ENCODE measurements at regions not wholly inside any gene's neighbourhood (a gene's known extent, or its start where the extent isn't known, plus 50 kb on each side); places are given as distances from the start of the nearest gene placed in this dataset.
A peak's percentile ranks its signal among the peaks of the same experiment; 100 is the strongest.
"Not testable (repeated sequence)": the region's sequence is repeated elsewhere in the genome, so short reads cannot be mapped to it uniquely, and the experiment has no call there.

GRCh38 chr6:79431537-79431933 lies 105.7 kb downstream of the LCA5 start:
- peak; percentile 14 for DNase-seq

- no peak for DNase-seq
These were observed 106.2 kb downstream of the LCA5 start for GRCh38 chr6:79430913-79431536.

- peak; percentile 14 for DNase-seq
These were observed 109.5 kb downstream of the LCA5 start for GRCh38 chr6:79427721-79428120.

GRCh38 chr6:79426625-79427278 lies 110.5 kb downstream of the LCA5 start:
- no peak for DNase-seq

- DNase-seq: no peak
These were observed 111.5 kb downstream of the LCA5 start for GRCh38 chr6:79425589-79426311.

GRCh38 chr6:79423216-79423615 lies 114.0 kb downstream of the LCA5 start:
- no peak for DNase-seq

GRCh38 chr6:79422666-79423065 lies 114.6 kb downstream of the LCA5 start:
- no peak for DNase-seq

GRCh38 chr6:79421707-79422484 lies 115.3 kb downstream of the LCA5 start:
- DNase-seq: peak; percentile 78

- DNase-seq: no peak
These were observed 116.2 kb downstream of the LCA5 start for GRCh38 chr6:79421001-79421411.

- peak; percentile 35 for DNase-seq
These were observed 117.2 kb downstream of the LCA5 start for GRCh38 chr6:79420054-79420453.

- DNase-seq: peak; percentile 37
These were observed 120.3 kb downstream of the LCA5 start for GRCh38 chr6:79416931-79417330.

- DNase-seq: peak; percentile 46
These were observed 123.6 kb downstream of the LCA5 start for GRCh38 chr6:79413562-79414002.

- no peak for DNase-seq
These were observed 126.4 kb downstream of the LCA5 start for GRCh38 chr6:79410806-79411205.

- no peak for DNase-seq
These were observed 128.8 kb downstream of the LCA5 start for GRCh38 chr6:79408256-79408974.

GRCh38 chr6:79404677-79405076 lies 132.6 kb downstream of the LCA5 start:
- no peak for DNase-seq

GRCh38 chr6:79404261-79404660 lies 133.0 kb downstream of the LCA5 start:
- no peak for DNase-seq

- no peak for DNase-seq
These were observed 133.7 kb downstream of the LCA5 start for GRCh38 chr6:79403563-79403962.

GRCh38 chr6:79403086-79403485 lies 134.1 kb downstream of the LCA5 start:
- no peak for DNase-seq

GRCh38 chr6:79399499-79399898 lies 137.7 kb downstream of the LCA5 start:
- no peak for DNase-seq

- DNase-seq: not testable (repeated sequence)
These were observed 138.6 kb downstream of the LCA5 start for GRCh38 chr6:79398617-79399016.

- DNase-seq: no peak
These were observed 140.6 kb downstream of the LCA5 start for GRCh38 chr6:79396625-79397024.

GRCh38 chr6:79394690-79395089 lies 142.5 kb downstream of the LCA5 start:
- DNase-seq: no peak

GRCh38 chr6:79392094-79392493 lies 145.1 kb downstream of the LCA5 start:
- no peak for DNase-seq

All from OCI-M1 (cell line).